K562 (cell line): ENCODE measurements at regions not wholly inside any gene's neighbourhood (a gene's known extent, or its start where the extent isn't known, plus 50 kb on each side); places are given as distances from the start of the nearest gene placed in this dataset.

Source experiments
- ATAC-seq: fragments of 200-7000 bp; cut with Tn5 transposase; 3 replicates; pipeline ENCODE4 v1.9.1; 2020; ENCODE audit warnings: moderate library complexity
- BruUV-seq: library from RNA; stranded (reverse); fragments of 400-500 nt; replicated peaks from 2 replicates; lab custom pipeline; 2021; lab: Mats Ljungman, UMichigan
- CTCF ChIA-PET: fragments of 300-600 bp; formaldehyde crosslinking; extraction: SDS; loops from one replicate; lab custom pipeline; 2021; ENCODE audit warnings: low intra/inter-chr PET ratio; lab: Yijun Ruan, JAX
- POLR2A ChIA-PET: fragments of 300-600, 350-650 bp; sonication (Branson Sonifier 250); formaldehyde crosslinking; extraction: SDS; loops from one replicate; lab custom pipeline; 2021; ENCODE audit warnings: antibody characterized with exemption, inconsistent platforms; lab: Yijun Ruan, JAX
- DNase-seq, 4 experiments: peaks; one replicate each; pipeline versions ENCODE4 v3.0.0 to v3.0.0-alpha.2; 2011 to 2018; ENCODE audit warnings: low spot score in 3 of 4, mixed read lengths in 3 of 4; ENCODE audit errors: extremely low read depth in 1 of 4
- FAIRE-seq: peaks from 2 replicates; lab custom pipeline; 2011; peaks lifted over from hg19 to GRCh38; lab: Jason Lieb, UNC
- H2AFZ ChIP-seq: 2 replicates; pipeline ENCODE4 v1.6.0; 2011; ENCODE audit warnings: low read depth, low read length, control low read depth, inconsistent platforms
- H3K27ac ChIP-seq: fragments of 200-600 bp; 3 replicates; pipeline ENCODE4 v1.8.0; 2011; ENCODE audit warnings: low read depth, mild to moderate bottlenecking, control low read depth, inconsistent platforms, low read length, moderate library complexity, mixed read lengths; ENCODE audit errors: extremely low read depth
- H3K27me3 ChIP-seq, 2 experiments: fragments of 300-600 bp in 1 of 2; 2 replicates in 1 of 2; 3 replicates in 1 of 2; pipeline versions ENCODE4 v1.6.0 to v1.8.0; 2011; ENCODE audit warnings: inconsistent platforms in 2 of 2, low read length in 2 of 2, mild to moderate bottlenecking in 1 of 2, mixed read lengths in 1 of 2, moderate library complexity in 1 of 2; ENCODE audit not compliant: control insufficient read depth in 2 of 2, insufficient read depth in 2 of 2
- H3K36me3 ChIP-seq: fragments of 300-600 bp; 3 replicates; pipeline ENCODE4 v1.8.0; 2011; ENCODE audit warnings: mild to moderate bottlenecking, low read length, inconsistent platforms; ENCODE audit not compliant: control insufficient read depth, insufficient read depth
- H3K4me1 ChIP-seq, 2 experiments: fragments of 200-600 bp in 1 of 2; replicated peaks in 1 of 2; 2 replicates in 1 of 2; 3 replicates in 1 of 2; pipeline versions ENCODE4 v1.5.1 to v1.8.0; 2011; ENCODE audit warnings: inconsistent platforms in 2 of 2, low read length in 2 of 2, mild to moderate bottlenecking in 1 of 2, mixed read lengths in 1 of 2, moderate library complexity in 1 of 2; ENCODE audit not compliant: control insufficient read depth in 2 of 2, insufficient read depth in 2 of 2
- H3K4me2 ChIP-seq: 2 replicates; pipeline ENCODE4 v1.6.1; 2011; ENCODE audit warnings: low read length, control low read depth, inconsistent platforms, mixed read lengths; ENCODE audit not compliant: insufficient read depth
- H3K4me3 ChIP-seq: fragments of 200-600 bp; sonication (generic), shearing (Covaris generic); 2 replicates; pipeline ENCODE4 v1.5.1; 2016; ENCODE audit warnings: control low read depth, inconsistent platforms
- H3K79me2 ChIP-seq: fragments of 200-600 bp; 3 replicates; pipeline ENCODE4 v1.8.0; 2011; ENCODE audit warnings: low read length, inconsistent platforms; ENCODE audit not compliant: control insufficient read depth, insufficient read depth
- H3K9ac ChIP-seq, 2 experiments: 2 replicates each; pipeline versions ENCODE4 v1.6.0 to v1.6.1; 2011; ENCODE audit warnings: low read depth in 2 of 2, low read length in 2 of 2, control low read depth in 1 of 2, inconsistent platforms in 1 of 2, mild to moderate bottlenecking in 1 of 2, mixed read lengths in 1 of 2; ENCODE audit not compliant: insufficient read depth in 1 of 2
- H3K9me1 ChIP-seq: one replicate; pipeline ENCODE4 v1.6.0; 2011; ENCODE audit warnings: inconsistent platforms, mild to moderate bottlenecking, low read length, moderate library complexity; ENCODE audit not compliant: control insufficient read depth, insufficient read depth
- H3K9me3 ChIP-seq: replicated peaks from 2 replicates; pipeline ENCODE4 v1.5.1; 2011; ENCODE audit warnings: low read depth, low read length, inconsistent platforms; ENCODE audit not compliant: control insufficient read depth, insufficient read depth
- H4K20me1 ChIP-seq: replicated peaks from 2 replicates; pipeline ENCODE4 v1.6.1; 2011; ENCODE audit warnings: low read length, inconsistent platforms, mixed read lengths; ENCODE audit not compliant: control insufficient read depth, insufficient read depth
- BRD9 ChIP-seq: fragments of 450-650 bp; IDR thresholded peaks from 2 replicates; pipeline ENCODE4 v1.6.1; 2018; ENCODE audit warnings: low read depth; ENCODE audit not compliant: partially characterized antibody
- CEBPB ChIP-seq: fragments of 450-650 bp; IDR thresholded peaks from 2 replicates; pipeline ENCODE4 v1.6.1; 2016; ENCODE audit warnings: missing genetic modification characterization, missing compliant biosample characterization
- CHCHD3 ChIP-seq: fragments of 250-450 bp; sonication (Bioruptor Pico); IDR thresholded peaks from 2 replicates; pipeline ENCODE4 v2.1.2; 2022; ENCODE audit warnings: mild to moderate bottlenecking
- DPF2 ChIP-seq: fragments of 450-650 bp; IDR thresholded peaks from 2 replicates; pipeline ENCODE4 v1.6.1; 2016
- ETV6 ChIP-seq, 3 experiments: fragments of 150-350 bp in 1 of 3; sonication (generic) in 1 of 3; formaldehyde crosslinking in 1 of 3; IDR thresholded peaks; 2 replicates each; pipeline versions ENCODE4 v1.6.1 to v1.8.0; 2014 to 2022; ENCODE audit warnings: borderline replicate concordance in 2 of 3, low read depth in 2 of 3, antibody characterized with exemption in 1 of 3, low read length in 1 of 3, mild to moderate bottlenecking in 1 of 3, missing genetic modification reagents in 1 of 3
- FOXJ3 ChIP-seq: sonication (generic); formaldehyde crosslinking; IDR thresholded peaks from 2 replicates; pipeline ENCODE4 v1.4.0; 2020; ENCODE audit warnings: mild to moderate bottlenecking, missing genetic modification reagents
- HEY1 ChIP-seq: fragments of 250-450 bp; sonication (Bioruptor Pico); IDR thresholded peaks from 2 replicates; pipeline ENCODE4 v1.5.0; 2020; ENCODE audit warnings: mild to moderate bottlenecking, moderate library complexity, borderline replicate concordance
- ILF3 ChIP-seq: fragments of 450-650 bp; IDR thresholded peaks from 2 replicates; pipeline ENCODE4 v1.6.1; 2018; ENCODE audit warnings: antibody characterized with exemption, mild to moderate bottlenecking, moderate library complexity, borderline replicate concordance
- JUNB ChIP-seq: fragments of 450-650 bp; formaldehyde crosslinking; conservative IDR thresholded peaks from 2 replicates; pipeline ENCODE4 v1.4.0; 2020; ENCODE audit warnings: mild to moderate bottlenecking
- KLF13 ChIP-seq: fragments of 450-650 bp; IDR thresholded peaks from 2 replicates; pipeline ENCODE4 v1.6.1; 2016; ENCODE audit warnings: missing genetic modification characterization, low read depth, mild to moderate bottlenecking, missing compliant biosample characterization, moderate library complexity, borderline replicate concordance
- NFRKB ChIP-seq: fragments of 450-650 bp; IDR thresholded peaks from 2 replicates; pipeline ENCODE4 v1.6.1; 2016; ENCODE audit warnings: low read depth
- RNF2 ChIP-seq: sonication (generic); IDR thresholded peaks from 2 replicates; pipeline ENCODE4 v1.6.1; 2016
- SLC30A9 ChIP-seq: fragments of 250-450 bp; sonication (Bioruptor Pico); IDR thresholded peaks from 2 replicates; pipeline ENCODE4 v1.8.0; 2022; ENCODE audit warnings: mild to moderate bottlenecking, moderate library complexity
- SMARCA4 ChIP-seq: fragments of 450-650 bp; IDR thresholded peaks from 2 replicates; pipeline ENCODE4 v1.6.1; 2016
- TAF1 ChIP-seq: IDR thresholded peaks from 2 replicates; pipeline ENCODE4 v1.6.1; 2011; ENCODE audit warnings: mild to moderate bottlenecking, low read length, moderate library complexity; ENCODE audit not compliant: insufficient read depth, control insufficient read depth, severe bottlenecking; ENCODE audit errors: extremely low read depth
- YY1 ChIP-seq, 3 experiments: IDR thresholded peaks; 2 replicates each; pipeline ENCODE4 v1.6.1; 2011; ENCODE audit warnings: low read length in 2 of 3, mild to moderate bottlenecking in 2 of 3, moderate library complexity in 2 of 3, borderline replicate concordance in 1 of 3, control low read depth in 1 of 3, low read depth in 1 of 3; ENCODE audit not compliant: insufficient read depth in 3 of 3, insufficient replicate concordance in 2 of 3, control insufficient read depth in 1 of 3, insufficient read length in 1 of 3; ENCODE audit errors: extremely low read depth in 1 of 3
- ZNF384 ChIP-seq: IDR thresholded peaks from 2 replicates; pipeline ENCODE4 v1.6.1; 2012; ENCODE audit warnings: low read depth, low read length, improper control_type of control experiment
- ZNF512 ChIP-seq: IDR thresholded peaks from 2 replicates; pipeline ENCODE4 v1.6.1; 2016; ENCODE audit warnings: missing genetic modification characterization, missing compliant biosample characterization
- ZNF699 ChIP-seq: fragments of 250-450 bp; sonication (Bioruptor Pico); IDR thresholded peaks from 2 replicates; pipeline ENCODE4 v1.8.0; 2021; ENCODE audit warnings: mild to moderate bottlenecking, moderate library complexity; ENCODE audit not compliant: insufficient replicate concordance
- WGBS: fragments of 100-300 bp; shearing (Covaris generic); methylation state at CpG from one replicate; pipeline ENCODE4 v1.1.6; 2016; ENCODE audit warnings: low coverage, mixed read lengths; ENCODE audit not compliant: insufficient coverage; ENCODE audit errors: missing lambda C conversion rate; 5-methylcytosine and 5-hydroxymethylcytosine counted together
- in situ Hi-C: fragments of 300-500 bp; cut with MboI; formaldehyde crosslinking; loops from 4 replicates; pipeline ENCODE4 v1.15.0; 2018; ENCODE audit warnings: inconsistent platforms, mixed read lengths
- intact Hi-C: fragments of 100-400 bp; cut with micrococcal nuclease; formaldehyde crosslinking; loops from 2 replicates; pipeline ENCODE4 v1.14.2; 2022

GRCh38 chr20:60510356-60510755, 552.1 kb downstream of the CDH26 start (continued):
- TF ChIP-seq YY1 (IDR thresholded peaks at IDR 0.05; ENCODE audit: borderline replicate concordance in 1 of 3, control insufficient read depth in 1 of 3, extremely low read depth in 1 of 3, insufficient read depth in 3 of 3, insufficient read length in 1 of 3, insufficient replicate concordance in 2 of 3, low read depth in 1 of 3, low read length in 2 of 3) (no peak), KLF13 (tag) (no peak), CEBPB (tag) (no peak), CHCHD3 (no peak), TAF1 (no peak), RNF2 (no peak), SLC30A9 (CRISPR knock-in tag) (no peak), SMARCA4 (no peak)

- in situ Hi-C loops, result no loop called here
- DNase-seq (no peak), FAIRE-seq (no peak), ATAC-seq (no peak)
- ChIA-PET POLR2A (no interaction called here), CTCF (no interaction called here)
- BruUV-seq, result no TSS peak
- Histone ChIP-seq H3K4me3 (no peak overlapping the region), H3K4me2 (no peak overlapping the region), H3K79me2 (no peaks in the 10 kb centered on the region), H3K36me3 (no peaks in the 10 kb centered on the region), H3K9me3 (no peaks in the 10 kb centered on the region), H3K9me1 (no peaks in the 10 kb centered on the region), H3K27me3 (no peaks in the 10 kb centered on the region), H3K27ac (no peak overlapping the region), H2AFZ (no peak overlapping the region), H4K20me1 (no peaks in the 10 kb centered on the region)
- intact Hi-C loops, result no loop called here
- TF ChIP-seq DPF2 (no peak), BRD9 (no peak), ILF3 (no peak), JUNB (CRISPR knock-in tag) (no peak), ZNF384 (no peak), NFRKB (no peak), FOXJ3 (CRISPR knock-in tag) (no peak), HEY1 (CRISPR knock-in tag) (no peak), ZNF699 (no peak), ETV6 (IDR thresholded peaks at IDR 0.05; ENCODE audit: borderline replicate concordance in 1 of 2, low read depth in 2 of 2, low read length in 1 of 2) (no peak), ETV6 (CRISPR knock-in tag; IDR thresholded peaks at IDR 0.05; ENCODE audit: borderline replicate concordance) (no peak), ZNF512 (tag) (no peak)
- TF ChIP-seq, all 486 proteins: peak for 0
- no peaks in the 10 kb centered on the region; a peak in 1 of 5 replicates for H3K4me1 ChIP-seq
- no peak overlapping the region for H3K9ac ChIP-seq
- WGBS, result 5% methylated on average over 4 of the region's 4 CpGs
Observed at GRCh38 chr20:60512443-60512842, 554.2 kb downstream of the CDH26 start.
